Retinal pigment epithelial cell (primary cell): ENCODE measurements at regions not wholly inside any gene's neighbourhood (a gene's known extent, or its start where the extent isn't known, plus 50 kb on each side); places are given as distances from the start of the nearest gene placed in this dataset.
"Not testable (repeated sequence)": the region's sequence is repeated elsewhere in the genome, so short reads cannot be mapped to it uniquely, and the experiment has no call there.

ENCODE experiments used
- DNase-seq: peaks from one replicate; pipeline ENCODE4 v3.0.0-alpha.2; 2010; ENCODE audit warnings: low read depth
- H3K4me3 ChIP-seq: 2 replicates; pipeline ENCODE4 v1.5.1; 2011; ENCODE audit warnings: mild to moderate bottlenecking, low read length, control low read depth, moderate library complexity
- TF ChIP-seq, protein P1 (sequence below): conservative IDR thresholded peaks from 2 replicates; pipeline ENCODE4 v1.5.1; 2011; ENCODE audit warnings: low read depth, low read length, control low read depth, inconsistent platforms

DNA sequence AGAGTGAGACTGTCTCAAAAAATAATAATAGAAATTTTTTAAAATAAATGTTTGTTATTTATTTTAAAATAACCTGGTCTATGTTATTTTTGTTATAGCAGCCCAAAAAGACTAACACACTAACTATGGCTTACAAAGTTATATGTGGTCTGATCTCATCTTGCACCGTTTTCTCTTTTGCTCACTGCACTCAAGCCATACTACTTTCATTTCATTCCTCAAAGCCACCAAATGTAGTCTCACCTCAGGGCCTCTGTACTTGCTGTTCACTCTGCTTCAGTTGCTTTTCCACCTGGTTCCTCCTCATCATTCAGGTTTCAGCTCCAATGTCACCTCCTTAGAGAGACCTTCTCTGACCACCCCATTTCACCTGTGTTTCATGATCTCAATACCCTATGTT lies 55.2 kb upstream of the MDM1 start:
- no peak for DNase-seq
- no peak overlapping the region for H3K4me3 ChIP-seq
- TF ChIP-seq, protein P1, sequence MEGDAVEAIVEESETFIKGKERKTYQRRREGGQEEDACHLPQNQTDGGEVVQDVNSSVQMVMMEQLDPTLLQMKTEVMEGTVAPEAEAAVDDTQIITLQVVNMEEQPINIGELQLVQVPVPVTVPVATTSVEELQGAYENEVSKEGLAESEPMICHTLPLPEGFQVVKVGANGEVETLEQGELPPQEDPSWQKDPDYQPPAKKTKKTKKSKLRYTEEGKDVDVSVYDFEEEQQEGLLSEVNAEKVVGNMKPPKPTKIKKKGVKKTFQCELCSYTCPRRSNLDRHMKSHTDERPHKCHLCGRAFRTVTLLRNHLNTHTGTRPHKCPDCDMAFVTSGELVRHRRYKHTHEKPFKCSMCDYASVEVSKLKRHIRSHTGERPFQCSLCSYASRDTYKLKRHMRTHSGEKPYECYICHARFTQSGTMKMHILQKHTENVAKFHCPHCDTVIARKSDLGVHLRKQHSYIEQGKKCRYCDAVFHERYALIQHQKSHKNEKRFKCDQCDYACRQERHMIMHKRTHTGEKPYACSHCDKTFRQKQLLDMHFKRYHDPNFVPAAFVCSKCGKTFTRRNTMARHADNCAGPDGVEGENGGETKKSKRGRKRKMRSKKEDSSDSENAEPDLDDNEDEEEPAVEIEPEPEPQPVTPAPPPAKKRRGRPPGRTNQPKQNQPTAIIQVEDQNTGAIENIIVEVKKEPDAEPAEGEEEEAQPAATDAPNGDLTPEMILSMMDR = no peak

DNA sequence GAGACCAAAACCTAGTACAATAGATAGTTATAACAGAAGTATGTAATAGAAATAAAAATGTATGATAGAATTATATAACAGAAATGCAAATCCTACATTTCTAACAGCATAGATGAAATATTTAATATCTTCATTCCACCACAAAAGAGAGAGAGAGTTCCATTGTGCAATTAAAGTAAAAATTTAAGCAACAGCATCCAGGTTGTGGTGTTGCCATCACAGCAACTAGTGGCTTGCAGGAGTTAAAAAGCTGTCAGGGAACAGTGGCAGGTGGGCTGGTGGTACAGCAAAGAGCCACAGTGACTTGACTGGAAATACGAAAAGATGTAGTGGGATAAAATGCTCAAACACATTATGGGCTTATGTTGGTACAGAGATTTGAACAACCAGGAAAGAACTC lies 57.1 kb upstream of the MDM1 start:
- TF ChIP-seq, protein P1 = no peak
- no peak overlapping the region for H3K4me3 ChIP-seq
- DNase-seq = no peak

DNA sequence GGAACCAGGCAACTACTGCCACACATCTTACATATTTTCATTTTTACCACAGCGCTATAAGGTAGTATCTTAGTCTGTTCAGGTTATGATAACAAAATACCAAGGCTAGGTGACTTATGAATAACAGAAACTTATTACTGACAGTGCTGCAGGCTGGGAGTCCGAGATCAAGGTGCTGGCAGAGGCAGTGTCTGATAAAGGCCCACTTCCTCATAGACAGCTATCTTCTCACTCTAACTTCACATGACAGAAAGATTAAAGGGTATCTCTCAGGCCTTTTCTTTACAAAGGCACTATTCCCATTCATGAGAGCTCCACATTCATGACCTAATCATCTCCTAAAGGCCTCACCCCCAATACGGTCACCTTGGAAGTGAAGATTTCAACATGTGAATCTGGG lies 59.8 kb upstream of the MDM1 start:
- TF ChIP-seq, protein P1 = no peak
- no peak for DNase-seq
- H3K4me3 ChIP-seq = no peak overlapping the region

DNA sequence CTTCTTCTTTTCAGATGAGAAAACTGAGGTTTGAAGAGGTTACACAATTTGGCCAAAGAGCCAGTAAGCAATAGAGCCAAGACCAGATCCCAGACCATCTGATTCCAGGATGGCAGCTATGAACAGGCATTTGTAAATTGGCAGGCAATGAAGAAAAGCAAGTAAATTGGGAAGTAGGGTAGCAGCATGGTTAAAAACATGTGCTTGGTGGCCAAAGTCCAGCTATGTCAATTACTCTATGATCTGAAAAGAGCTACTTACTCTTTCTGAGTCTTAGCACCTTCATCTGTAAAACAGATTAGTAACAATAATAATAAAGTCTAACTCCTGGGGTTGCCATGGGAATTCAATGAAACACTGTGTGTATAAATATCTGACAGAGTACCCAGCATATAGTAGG lies 60.2 kb upstream of the MDM1 start:
- TF ChIP-seq, protein P1 = no peak
- DNase-seq = no peak
- H3K4me3 ChIP-seq = no peak overlapping the region

DNA sequence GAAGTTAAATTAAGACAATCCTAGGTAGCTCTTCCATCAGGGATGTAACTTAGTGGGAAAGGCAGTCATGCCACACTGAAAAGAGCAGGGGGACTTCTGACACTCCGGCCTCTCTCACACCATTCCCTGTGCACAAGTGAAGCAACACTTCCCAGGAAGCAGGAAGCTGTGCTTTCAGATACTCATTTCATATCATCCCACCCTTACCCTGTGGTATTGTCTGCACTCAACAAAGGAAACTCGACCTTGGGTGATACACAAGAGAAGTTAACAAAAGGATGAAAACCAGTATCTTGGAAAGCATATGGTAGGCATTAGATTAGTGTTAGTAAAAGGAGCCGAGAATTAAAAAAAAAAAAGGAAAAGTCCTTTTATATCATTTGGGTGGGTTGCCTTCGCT lies 61.3 kb upstream of the MDM1 start:
- TF ChIP-seq, protein P1 = no peak

DNA sequence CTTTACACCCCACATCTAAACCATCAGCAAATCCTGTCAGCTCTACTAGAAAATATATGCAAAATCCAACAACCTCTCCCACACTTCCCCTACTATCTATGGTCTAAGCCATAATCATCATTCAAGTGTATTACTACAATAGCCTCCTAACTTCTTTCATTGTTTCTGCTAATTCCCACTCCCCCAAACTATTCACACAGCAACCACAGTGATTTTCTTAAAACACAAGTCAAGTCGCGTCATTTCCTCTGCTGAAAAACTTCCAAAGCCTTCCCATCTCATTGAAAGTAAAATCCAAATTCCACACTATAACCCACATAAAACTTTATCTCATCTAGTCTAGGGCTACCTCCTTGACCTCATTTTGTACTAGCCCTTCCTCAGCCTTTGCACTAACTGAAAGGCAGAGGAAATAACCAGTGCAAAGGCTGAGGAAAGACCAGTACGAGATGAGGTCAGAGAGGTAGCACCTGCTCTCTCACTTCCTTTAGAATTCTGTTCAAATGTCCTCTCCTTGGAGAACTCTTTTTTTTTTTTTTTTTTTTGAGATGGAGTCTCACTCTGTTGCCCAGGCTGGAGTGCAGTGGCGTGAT lies 65.5 kb upstream of the MDM1 start:
- H3K4me3 ChIP-seq = no peak overlapping the region
- no peak for DNase-seq
- TF ChIP-seq, protein P1 = no peak

More for the DNA sequence above, 61.3 kb upstream of the MDM1 start:
- no peak overlapping the region for H3K4me3 ChIP-seq
- DNase-seq = no peak

DNA sequence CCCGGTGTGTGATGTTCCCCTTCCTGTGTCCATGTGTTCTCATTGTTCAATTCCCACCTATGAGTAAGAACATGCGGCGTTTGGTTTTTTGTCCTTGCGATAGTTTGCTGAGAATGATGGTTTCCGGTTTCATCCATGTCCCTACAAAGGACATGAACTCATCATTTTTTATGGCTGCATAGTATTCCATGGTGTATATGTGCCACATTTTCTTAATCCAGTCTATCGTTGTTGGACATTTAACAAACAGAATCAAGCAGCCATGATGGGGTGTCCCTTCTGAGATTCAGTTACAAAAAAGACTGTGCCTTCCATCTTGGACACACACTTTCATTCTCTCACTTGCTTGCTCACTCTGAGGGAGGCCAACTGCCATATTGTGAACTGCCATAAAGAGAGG lies 66.5 kb upstream of the MDM1 start:
- not testable (repeated sequence) for DNase-seq

More for the DNA sequence above, 66.5 kb upstream of the MDM1 start:
- H3K4me3 ChIP-seq = not testable (repeated sequence)
